HCT116 (cell line): ENCODE measurements at regions not wholly inside any gene's neighbourhood (a gene's known extent, or its start where the extent isn't known, plus 50 kb on each side); places are given as distances from the start of the nearest gene placed in this dataset.

ENCODE experiments used
- ATAC-seq: fragments of 200-7000 bp; cut with Tn5 transposase; 2 replicates; pipeline ENCODE4 v1.9.1; 2020; ENCODE audit warnings: mild to moderate bottlenecking, moderate library complexity
- BruUV-seq: library from RNA; stranded (reverse); fragments of 400-500 nt; replicated peaks from 2 replicates; lab custom pipeline; 2021; lab: Mats Ljungman, UMichigan
- CTCF ChIA-PET: fragments of 300-600 bp; sonication (Branson Sonifier 250); formaldehyde crosslinking; loops from one replicate; lab custom pipeline; 2021; ENCODE audit warnings: antibody characterized with exemption; lab: Charles Lee
- POLR2A ChIA-PET: fragments of 300-600, 350-600 bp; sonication (Branson Sonifier 250); formaldehyde crosslinking; loops from one replicate; lab custom pipeline; 2021; ENCODE audit warnings: antibody characterized with exemption; lab: Charles Lee
- RAD21 ChIA-PET, 2 experiments: fragments of 300-600 bp; sonication (Branson Sonifier 250); formaldehyde crosslinking; loops; one replicate each; lab custom pipeline; 2023; ENCODE audit warnings: low total read pairs in 2 of 2; ENCODE audit not compliant: uncharacterized antibody in 2 of 2, unreplicated experiment in 2 of 2, low non-redundant PET in 1 of 2; lab: Charles Lee
- DNase-seq: peaks from one replicate; pipeline ENCODE4 v3.0.0-alpha.2; 2010; ENCODE audit warnings: low read depth, low spot score
- H2AFZ ChIP-seq: fragments of 200-600 bp; shearing (Covaris generic), sonication (generic); 2 replicates; pipeline ENCODE4 v1.6.1; 2017; ENCODE audit warnings: low read depth, mixed run types, mixed read lengths, antibody characterized with exemption, low read length; ENCODE audit not compliant: poor library complexity, severe bottlenecking
- H3K27ac ChIP-seq: 2 replicates; pipeline ENCODE4 v1.5.1; 2012; ENCODE audit warnings: low read depth, low read length
- H3K27me3 ChIP-seq: fragments of 200-600 bp; sonication (generic); 2 replicates; pipeline ENCODE4 v1.6.1; 2016; ENCODE audit warnings: mixed run types, low read length, mixed read lengths; ENCODE audit not compliant: insufficient read depth
- H3K36me3 ChIP-seq, 2 experiments: fragments of 200-500 bp in 1 of 2; fragments of 200-600 bp in 1 of 2; sonication (Bioruptor generic) in 1 of 2; sonication (generic) in 1 of 2; 2 replicates each; pipeline versions ENCODE4 v1.5.1 to v1.6.1; 2014 to 2016; ENCODE audit warnings: low read length in 2 of 2, inconsistent platforms in 1 of 2, mixed read lengths in 1 of 2, mixed run types in 1 of 2; ENCODE audit not compliant: insufficient read depth in 2 of 2, control insufficient read depth in 1 of 2
- H3K4me1 ChIP-seq, 2 experiments: fragments of 200-600 bp in 1 of 2; sonication (generic) in 1 of 2; 2 replicates each; pipeline versions ENCODE4 v1.5.1 to v1.6.1; 2012 to 2017; ENCODE audit warnings: low read length in 2 of 2, inconsistent platforms in 1 of 2, mild to moderate bottlenecking in 1 of 2, mixed read lengths in 1 of 2, mixed run types in 1 of 2, moderate library complexity in 1 of 2; ENCODE audit not compliant: insufficient read depth in 2 of 2, control insufficient read depth in 1 of 2
- H3K4me2 ChIP-seq: fragments of 200-600 bp; sonication (generic); 2 replicates; pipeline ENCODE4 v1.6.1; 2017; ENCODE audit warnings: mixed run types, low read length, mixed read lengths
- H3K4me3 ChIP-seq, 2 experiments: fragments of 200-600 bp in 1 of 2; sonication (generic) in 1 of 2; replicated peaks in 1 of 2; 2 replicates each; pipeline ENCODE4 v1.5.1; 2011 to 2016; ENCODE audit warnings: low read length in 2 of 2, control low read depth in 1 of 2, low read depth in 1 of 2, mild to moderate bottlenecking in 1 of 2, mixed read lengths in 1 of 2, mixed run types in 1 of 2
- H3K79me2 ChIP-seq: fragments of 200-600 bp; sonication (generic); 2 replicates; pipeline ENCODE4 v1.6.1; 2017; ENCODE audit warnings: mild to moderate bottlenecking, mixed run types, low read length, moderate library complexity, mixed read lengths; ENCODE audit not compliant: insufficient read depth
- H3K9ac ChIP-seq: fragments of 200-600 bp; sonication (generic); 2 replicates; pipeline ENCODE4 v1.6.1; 2016; ENCODE audit warnings: low read length, mixed read lengths
- H3K9me2 ChIP-seq: fragments of 200-600 bp; sonication (generic), shearing (Covaris generic); 2 replicates; pipeline ENCODE4 v1.6.1; 2017; ENCODE audit warnings: mixed run types, mild to moderate bottlenecking, moderate library complexity; ENCODE audit not compliant: insufficient read depth
- H3K9me3 ChIP-seq, 2 experiments: fragments of 200-500 bp in 1 of 2; fragments of 200-600 bp in 1 of 2; sonication (Bioruptor generic) in 1 of 2; sonication (generic) in 1 of 2; 2 replicates each; pipeline ENCODE4 v1.6.1; 2014 to 2017; ENCODE audit warnings: low read length in 2 of 2, mixed read lengths in 2 of 2, inconsistent platforms in 1 of 2, low read depth in 1 of 2, mild to moderate bottlenecking in 1 of 2, mixed run types in 1 of 2, moderate library complexity in 1 of 2; ENCODE audit not compliant: control insufficient read depth in 1 of 2, insufficient read depth in 1 of 2
- H4K20me1 ChIP-seq: fragments of 200-600 bp; sonication (generic), shearing (Covaris generic); 2 replicates; pipeline ENCODE4 v1.6.1; 2017; ENCODE audit warnings: mixed run types, mild to moderate bottlenecking, moderate library complexity; ENCODE audit not compliant: insufficient read depth
- CBX3 ChIP-seq: IDR thresholded peaks from 2 replicates; pipeline ENCODE4 v1.6.1; 2012; ENCODE audit warnings: low read depth
- ELF1 ChIP-seq: IDR thresholded peaks from 2 replicates; pipeline ENCODE4 v1.6.1; 2012; ENCODE audit warnings: low read depth, borderline replicate concordance
- EZH2 ChIP-seq: fragments of 200-600 bp; sonication (generic); IDR thresholded peaks from 2 replicates; pipeline ENCODE4 v1.6.1; 2017; ENCODE audit warnings: antibody characterized with exemption, mixed run types
- FOSL1 ChIP-seq: IDR thresholded peaks from 2 replicates; pipeline ENCODE4 v1.6.1; 2012; ENCODE audit warnings: low read depth
- JUND ChIP-seq: IDR thresholded peaks from 2 replicates; pipeline ENCODE4 v1.6.1; 2012
- POLR2AphosphoS5 ChIP-seq: IDR thresholded peaks from 2 replicates; pipeline ENCODE4 v1.6.1; 2011; ENCODE audit warnings: mild to moderate bottlenecking, low read depth, low read length, moderate library complexity
- RAD21 ChIP-seq: IDR thresholded peaks from 2 replicates; pipeline ENCODE4 v1.6.1; 2012; ENCODE audit warnings: low read depth, mild to moderate bottlenecking
- REST ChIP-seq: IDR thresholded peaks from 2 replicates; pipeline ENCODE4 v1.6.1; 2012; ENCODE audit warnings: low read depth
- SIN3A ChIP-seq: IDR thresholded peaks from 2 replicates; pipeline ENCODE4 v1.6.1; 2012; ENCODE audit warnings: low read depth
- SRF ChIP-seq: IDR thresholded peaks from 2 replicates; pipeline ENCODE4 v1.6.1; 2012; ENCODE audit warnings: low read depth
- YY1 ChIP-seq: IDR thresholded peaks from 2 replicates; pipeline ENCODE4 v1.6.1; 2011; ENCODE audit warnings: low read length, low read depth, moderate library complexity, mild to moderate bottlenecking; ENCODE audit not compliant: insufficient replicate concordance; ENCODE audit errors: extremely low read depth
- ZFX ChIP-seq: fragments of 450-650 bp; IDR thresholded peaks from 2 replicates; pipeline ENCODE4 v1.6.1; 2017
- ZNF274 ChIP-seq: fragments of 200-500 bp; sonication (Bioruptor generic); IDR thresholded peaks from 2 replicates; pipeline ENCODE4 v1.6.1; 2014; ENCODE audit warnings: mild to moderate bottlenecking, low read depth, low read length, inconsistent platforms
- intact Hi-C: fragments of 100-400 bp; cut with micrococcal nuclease; formaldehyde crosslinking; loops from 2 replicates; pipeline ENCODE4 v1.10.0; 2022
- TF ChIP-seq, protein P1 (sequence below): IDR thresholded peaks from 2 replicates; pipeline ENCODE4 v1.6.1; 2011; ENCODE audit warnings: mild to moderate bottlenecking, low read length, moderate library complexity; ENCODE audit not compliant: insufficient replicate concordance; ENCODE audit errors: extremely low read depth
- TF ChIP-seq, protein P2 (sequence below), 3 experiments: fragments of 200-600 bp in 1 of 3; sonication (generic) in 1 of 3; IDR thresholded peaks in 2 of 3; conservative IDR thresholded peaks in 1 of 3; 2 replicates each; pipeline ENCODE4 v1.5.1; 2012 to 2017; ENCODE audit warnings: low read depth in 2 of 3, low read length in 2 of 3, antibody characterized with exemption in 1 of 3, borderline replicate concordance in 1 of 3, control low read depth in 1 of 3, mild to moderate bottlenecking in 1 of 3, mixed read lengths in 1 of 3, mixed run types in 1 of 3, moderate library complexity in 1 of 3; ENCODE audit not compliant: insufficient read depth in 1 of 3
- TF ChIP-seq, protein P3 (sequence below): IDR thresholded peaks from 2 replicates; pipeline ENCODE4 v1.6.1; 2012

- intact Hi-C loops = no loop called here
- Histone ChIP-seq H3K36me3 (no peaks in the 10 kb centered on the region), H3K9me2 (no peaks in the 10 kb centered on the region), H3K9ac (no peak overlapping the region), H4K20me1 (no peaks in the 10 kb centered on the region), H2AFZ (no peak overlapping the region), H3K4me3 (no peak overlapping the region), H3K4me1 (no peaks in the 10 kb centered on the region), H3K27ac (no peak overlapping the region), H3K4me2 (no peak overlapping the region), H3K27me3 (no peaks in the 10 kb centered on the region), H3K9me3 (no peaks in the 10 kb centered on the region), H3K79me2 (no peaks in the 10 kb centered on the region)
- DNase-seq (no peak), ATAC-seq (no peak)
- no TSS peak for BruUV-seq
- POLR2A ChIA-PET = no interaction called here
- CTCF ChIA-PET = no interaction called here
- RAD21 ChIA-PET = no interaction called here
- TF ChIP-seq, protein P1, sequence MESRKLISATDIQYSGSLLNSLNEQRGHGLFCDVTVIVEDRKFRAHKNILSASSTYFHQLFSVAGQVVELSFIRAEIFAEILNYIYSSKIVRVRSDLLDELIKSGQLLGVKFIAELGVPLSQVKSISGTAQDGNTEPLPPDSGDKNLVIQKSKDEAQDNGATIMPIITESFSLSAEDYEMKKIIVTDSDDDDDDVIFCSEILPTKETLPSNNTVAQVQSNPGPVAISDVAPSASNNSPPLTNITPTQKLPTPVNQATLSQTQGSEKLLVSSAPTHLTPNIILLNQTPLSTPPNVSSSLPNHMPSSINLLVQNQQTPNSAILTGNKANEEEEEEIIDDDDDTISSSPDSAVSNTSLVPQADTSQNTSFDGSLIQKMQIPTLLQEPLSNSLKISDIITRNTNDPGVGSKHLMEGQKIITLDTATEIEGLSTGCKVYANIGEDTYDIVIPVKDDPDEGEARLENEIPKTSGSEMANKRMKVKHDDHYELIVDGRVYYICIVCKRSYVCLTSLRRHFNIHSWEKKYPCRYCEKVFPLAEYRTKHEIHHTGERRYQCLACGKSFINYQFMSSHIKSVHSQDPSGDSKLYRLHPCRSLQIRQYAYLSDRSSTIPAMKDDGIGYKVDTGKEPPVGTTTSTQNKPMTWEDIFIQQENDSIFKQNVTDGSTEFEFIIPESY = no peak
- TF ChIP-seq REST (no peak), YY1 (no peak), CBX3 (no peak), RAD21 (no peak), ELF1 (no peak), POLR2AphosphoS5 (no peak), ZNF274 (no peak), SRF (no peak), SIN3A (no peak), JUND (no peak), FOSL1 (no peak), ZFX (no peak), EZH2 (no peak)
- TF ChIP-seq, protein P2, sequence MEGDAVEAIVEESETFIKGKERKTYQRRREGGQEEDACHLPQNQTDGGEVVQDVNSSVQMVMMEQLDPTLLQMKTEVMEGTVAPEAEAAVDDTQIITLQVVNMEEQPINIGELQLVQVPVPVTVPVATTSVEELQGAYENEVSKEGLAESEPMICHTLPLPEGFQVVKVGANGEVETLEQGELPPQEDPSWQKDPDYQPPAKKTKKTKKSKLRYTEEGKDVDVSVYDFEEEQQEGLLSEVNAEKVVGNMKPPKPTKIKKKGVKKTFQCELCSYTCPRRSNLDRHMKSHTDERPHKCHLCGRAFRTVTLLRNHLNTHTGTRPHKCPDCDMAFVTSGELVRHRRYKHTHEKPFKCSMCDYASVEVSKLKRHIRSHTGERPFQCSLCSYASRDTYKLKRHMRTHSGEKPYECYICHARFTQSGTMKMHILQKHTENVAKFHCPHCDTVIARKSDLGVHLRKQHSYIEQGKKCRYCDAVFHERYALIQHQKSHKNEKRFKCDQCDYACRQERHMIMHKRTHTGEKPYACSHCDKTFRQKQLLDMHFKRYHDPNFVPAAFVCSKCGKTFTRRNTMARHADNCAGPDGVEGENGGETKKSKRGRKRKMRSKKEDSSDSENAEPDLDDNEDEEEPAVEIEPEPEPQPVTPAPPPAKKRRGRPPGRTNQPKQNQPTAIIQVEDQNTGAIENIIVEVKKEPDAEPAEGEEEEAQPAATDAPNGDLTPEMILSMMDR (IDR thresholded peaks at IDR 0.05 in 2 of 3, conservative IDR thresholded peaks at IDR 0.05 in 1 of 3; ENCODE audit: borderline replicate concordance in 1 of 3, insufficient read depth in 1 of 3, low read depth in 2 of 3, low read length in 2 of 3) = no peak
- TF ChIP-seq, protein P3, sequence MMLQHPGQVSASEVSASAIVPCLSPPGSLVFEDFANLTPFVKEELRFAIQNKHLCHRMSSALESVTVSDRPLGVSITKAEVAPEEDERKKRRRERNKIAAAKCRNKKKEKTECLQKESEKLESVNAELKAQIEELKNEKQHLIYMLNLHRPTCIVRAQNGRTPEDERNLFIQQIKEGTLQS = no peak
These were observed 506.7 kb downstream of the GLRX3 start for GRCh38 chr10:130642926-130643325.
